H1 (cell line): ENCODE measurements at regions not wholly inside any gene's neighbourhood (a gene's known extent, or its start where the extent isn't known, plus 50 kb on each side); places are given as distances from the start of the nearest gene placed in this dataset.

ENCODE experiments used
- CTCF ChIA-PET: fragments of 300-600 bp; sonication (Branson Sonifier 250); formaldehyde crosslinking; loops from one replicate; lab custom pipeline; 2021; ENCODE audit not compliant: partially characterized antibody; lab: Charles Lee
- POLR2A ChIA-PET: fragments of 300-600 bp; sonication (Branson Sonifier 250); formaldehyde crosslinking; loops from one replicate; lab custom pipeline; 2021; ENCODE audit warnings: inconsistent platforms; ENCODE audit not compliant: partially characterized antibody; lab: Charles Lee
- DNase-seq, 2 experiments: peaks; one replicate each; pipeline versions ENCODE4 v3.0.0 to v3.0.0-alpha.2; 2010 to 2022; ENCODE audit warnings: low spot score in 2 of 2, low read depth in 1 of 2, mixed read lengths in 1 of 2
- FAIRE-seq: peaks from 2 replicates; lab custom pipeline; 2011; peaks lifted over from hg19 to GRCh38; lab: Jason Lieb, UNC
- H2AFZ ChIP-seq: 2 replicates; pipeline ENCODE4 v1.8.1; 2012; ENCODE audit warnings: low read length, inconsistent platforms
- H2AK5ac ChIP-seq: 2 replicates; pipeline ENCODE4 v1.6.1; 2013; ENCODE audit warnings: low read depth, low read length
- H2BK120ac ChIP-seq: replicated peaks from 2 replicates; pipeline ENCODE3; 2013; ENCODE audit warnings: low read depth, low read length, inconsistent platforms
- H2BK12ac ChIP-seq: 2 replicates; pipeline ENCODE4 v1.6.1; 2013; ENCODE audit warnings: low read depth, low read length
- H2BK15ac ChIP-seq: 2 replicates; pipeline ENCODE4 v1.6.1; 2013; ENCODE audit warnings: low read length
- H2BK20ac ChIP-seq: 2 replicates; pipeline ENCODE4 v1.6.1; 2013; ENCODE audit warnings: low read length
- H2BK5ac ChIP-seq: 2 replicates; pipeline ENCODE4 v1.6.1; 2013; ENCODE audit warnings: low read depth, low read length
- H3K14ac ChIP-seq: 2 replicates; pipeline ENCODE4 v1.6.1; 2013; ENCODE audit warnings: inconsistent platforms; ENCODE audit not compliant: insufficient read length
- H3K18ac ChIP-seq: 2 replicates; pipeline ENCODE4 v1.6.1; 2013; ENCODE audit warnings: low read length; ENCODE audit errors: extremely low read depth
- H3K23ac ChIP-seq: 2 replicates; pipeline ENCODE4 v1.6.1; 2013; ENCODE audit warnings: inconsistent platforms; ENCODE audit not compliant: insufficient read length
- H3K23me2 ChIP-seq: 2 replicates; pipeline ENCODE4 v1.6.1; 2013; ENCODE audit warnings: low read depth, low read length
- H3K27ac ChIP-seq: 2 replicates; pipeline ENCODE4 v1.6.1; 2011; ENCODE audit warnings: low read depth, low read length, inconsistent platforms
- H3K27me3 ChIP-seq, 4 experiments: replicated peaks in 1 of 4; 1 replicate in 1 of 4; 2 replicates in 3 of 4; pipeline versions ENCODE4 v1.6.1 to v1.8.1; 2011 to 2013; ENCODE audit warnings: low read length in 3 of 4, mild to moderate bottlenecking in 3 of 4, inconsistent platforms in 2 of 4, mixed read lengths in 2 of 4, moderate library complexity in 1 of 4; ENCODE audit not compliant: control insufficient read depth in 3 of 4, insufficient read depth in 3 of 4; ENCODE audit errors: extremely low read depth in 1 of 4
- H3K36me3 ChIP-seq, 4 experiments: 2 replicates each; pipeline versions ENCODE4 v1.6.1 to v1.8.1; 2011 to 2013; ENCODE audit warnings: mild to moderate bottlenecking in 4 of 4, low read length in 3 of 4, moderate library complexity in 2 of 4, control low read depth in 1 of 4, inconsistent platforms in 1 of 4; ENCODE audit not compliant: insufficient read depth in 4 of 4, control insufficient read depth in 2 of 4
- H3K4ac ChIP-seq: replicated peaks from 2 replicates; pipeline ENCODE3; 2013; ENCODE audit warnings: low read length, low read depth, mixed read lengths, inconsistent platforms; ENCODE audit not compliant: insufficient read length
- H3K4me1 ChIP-seq, 4 experiments: replicated peaks in 1 of 4; 1 replicate in 1 of 4; 2 replicates in 3 of 4; pipeline versions ENCODE4 v1.6.1 to v1.8.1; 2011 to 2013; ENCODE audit warnings: low read length in 3 of 4, inconsistent platforms in 2 of 4, mixed read lengths in 1 of 4; ENCODE audit not compliant: insufficient read depth in 4 of 4, control insufficient read depth in 3 of 4
- H3K4me2 ChIP-seq, 2 experiments: 2 replicates each; pipeline versions ENCODE4 v1.6.1 to v1.8.1; 2011 to 2013; ENCODE audit warnings: low read depth in 2 of 2, low read length in 2 of 2, control low read depth in 1 of 2, inconsistent platforms in 1 of 2, mild to moderate bottlenecking in 1 of 2; ENCODE audit not compliant: insufficient read depth in 1 of 2
- H3K4me3 ChIP-seq, 4 experiments: fragments of 200-600, 300-600 bp in 1 of 4; sonication (generic), shearing (Covaris generic), sonication (Bioruptor Twin) in 1 of 4; 2 replicates each; pipeline versions ENCODE4 v1.5.1 to v1.8.1; 2011 to 2016; ENCODE audit warnings: low read length in 4 of 4, low read depth in 3 of 4, control low read depth in 2 of 4, inconsistent platforms in 2 of 4, mild to moderate bottlenecking in 2 of 4, mixed read lengths in 1 of 4, moderate library complexity in 1 of 4; ENCODE audit not compliant: insufficient read depth in 2 of 4; ENCODE audit errors: extremely low read depth in 1 of 4
- H3K56ac ChIP-seq: replicated peaks from 2 replicates; pipeline ENCODE3; 2013; ENCODE audit warnings: low read depth, mild to moderate bottlenecking, mixed read lengths, low read length, inconsistent platforms; ENCODE audit not compliant: insufficient read length
- H3K79me1 ChIP-seq: 2 replicates; pipeline ENCODE4 v1.6.1; 2013; ENCODE audit warnings: low read depth, low read length, control low read depth
- H3K79me2 ChIP-seq, 2 experiments: 2 replicates each; pipeline versions ENCODE4 v1.6.1 to v1.8.1; 2012 to 2013; ENCODE audit warnings: low read length in 2 of 2, mild to moderate bottlenecking in 2 of 2, inconsistent platforms in 1 of 2; ENCODE audit not compliant: insufficient read depth in 2 of 2, control insufficient read depth in 1 of 2
- H3K9ac ChIP-seq, 4 experiments: replicated peaks in 1 of 4; 1 replicate in 1 of 4; 2 replicates in 3 of 4; pipeline versions ENCODE4 v1.6.1 to v1.8.1; 2011 to 2013; ENCODE audit warnings: low read depth in 3 of 4, low read length in 3 of 4, control low read depth in 2 of 4, mild to moderate bottlenecking in 2 of 4, moderate library complexity in 2 of 4, inconsistent platforms in 1 of 4; ENCODE audit errors: extremely low read depth in 1 of 4
- H3K9me3 ChIP-seq, 2 experiments: 2 replicates each; pipeline versions ENCODE4 v1.6.1 to v1.8.1; 2012 to 2013; ENCODE audit warnings: mild to moderate bottlenecking in 2 of 2, moderate library complexity in 2 of 2, control low read depth in 1 of 2, inconsistent platforms in 1 of 2, low read depth in 1 of 2, low read length in 1 of 2, mixed read lengths in 1 of 2; ENCODE audit not compliant: insufficient read depth in 2 of 2
- H4K20me1 ChIP-seq, 2 experiments: replicated peaks in 1 of 2; 2 replicates each; pipeline versions ENCODE3 to v1.8.1; 2011 to 2013; ENCODE audit warnings: inconsistent platforms in 2 of 2, low read length in 2 of 2, mild to moderate bottlenecking in 1 of 2; ENCODE audit not compliant: insufficient read depth in 2 of 2, control insufficient read depth in 1 of 2
- H4K5ac ChIP-seq: 2 replicates; pipeline ENCODE4 v1.6.1; 2013; ENCODE audit warnings: low read length, low read depth, mixed read lengths, inconsistent platforms; ENCODE audit not compliant: insufficient read length
- H4K8ac ChIP-seq: 2 replicates; pipeline ENCODE4 v1.8.0; 2013; ENCODE audit warnings: mild to moderate bottlenecking, moderate library complexity, low read length, inconsistent platforms; ENCODE audit not compliant: insufficient read depth; ENCODE audit errors: extremely low read depth
- H4K91ac ChIP-seq: replicated peaks from 2 replicates; pipeline ENCODE3; 2013; ENCODE audit warnings: low read length, mixed read lengths, inconsistent platforms; ENCODE audit not compliant: insufficient read length
- ATF2 ChIP-seq: IDR thresholded peaks from 2 replicates; pipeline ENCODE4 v1.6.1; 2012; ENCODE audit warnings: low read length, inconsistent platforms
- BRCA1 ChIP-seq: IDR thresholded peaks from 2 replicates; pipeline ENCODE4 v1.6.1; 2012; ENCODE audit warnings: low read depth, low read length, improper control_type of control experiment
- HDAC2 ChIP-seq, 2 experiments: fragments of 300-600 bp in 1 of 2; sonication (generic) in 1 of 2; IDR thresholded peaks; 2 replicates each; pipeline ENCODE4 v1.6.1; 2011 to 2012; ENCODE audit warnings: low read depth in 2 of 2, low read length in 2 of 2, mild to moderate bottlenecking in 2 of 2, moderate library complexity in 2 of 2, borderline replicate concordance in 1 of 2, inconsistent platforms in 1 of 2
- KDM1A ChIP-seq: fragments of 200-600, 300-600 bp; sonication (generic); IDR thresholded peaks from 2 replicates; pipeline ENCODE4 v1.7.1; 2016; ENCODE audit warnings: mild to moderate bottlenecking, low read length, borderline replicate concordance
- SIRT6 ChIP-seq: IDR thresholded peaks from one replicate; pipeline ENCODE4 v1.7.1; 2012; ENCODE audit warnings: low read length, inconsistent platforms
- SRF ChIP-seq: IDR thresholded peaks from 2 replicates; pipeline ENCODE4 v1.6.1; 2011; ENCODE audit warnings: mild to moderate bottlenecking, low read depth, low read length, moderate library complexity
- TCF12 ChIP-seq: IDR thresholded peaks from 2 replicates; pipeline ENCODE4 v1.6.1; 2011; ENCODE audit warnings: low read depth, mild to moderate bottlenecking, low read length
- WGBS, 2 experiments: shearing (Covaris generic) in 1 of 2; methylation state at CpG; one replicate each; pipeline versions ENCODE4 v1.1.6 to v1.1.7; 2013 to 2015; ENCODE audit warnings: low lambda C conversion rate in 2 of 2, mixed read lengths in 2 of 2, inconsistent platforms in 1 of 2, low coverage in 1 of 2, missing lambda C conversion rate in 1 of 2; ENCODE audit not compliant: insufficient replicate concordance in 2 of 2, insufficient coverage in 1 of 2, insufficient read length in 1 of 2; ENCODE audit errors: extremely low coverage in 1 of 2, missing lambda C conversion rate in 1 of 2; 5-methylcytosine and 5-hydroxymethylcytosine counted together
- TF ChIP-seq, protein P1 (sequence below): IDR thresholded peaks from 2 replicates; pipeline ENCODE4 v1.6.1; 2012; ENCODE audit warnings: inconsistent platforms

DNA sequence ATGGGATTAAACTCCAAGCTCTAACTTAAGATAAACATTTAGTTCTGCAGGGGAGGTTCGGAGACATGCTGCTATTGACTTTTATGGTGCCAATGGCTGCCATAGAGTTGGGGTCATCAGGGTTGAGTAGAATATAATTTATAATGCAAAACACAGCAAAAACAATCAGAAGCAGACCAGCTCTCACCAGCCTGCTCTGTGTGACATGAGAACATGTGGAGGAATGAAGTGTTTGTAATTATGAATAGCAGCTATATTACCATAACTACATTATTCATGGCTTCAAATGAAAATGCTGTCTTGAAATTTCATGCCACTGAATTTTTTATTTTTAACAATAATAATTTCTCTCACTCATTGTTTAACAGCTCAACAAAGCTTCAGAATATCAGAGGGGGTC is 645.6 kb upstream of the CDH8 start:
- no peak overlapping the region for H4K8ac ChIP-seq
- H3K79me2 ChIP-seq = no peaks in the 10 kb centered on the region
- H2BK5ac ChIP-seq = no peak overlapping the region
- no peaks in the 10 kb centered on the region for H3K79me1 ChIP-seq
- FAIRE-seq (no peak), DNase-seq (no peak)
- H2BK12ac ChIP-seq = no peak overlapping the region
- no peaks in the 10 kb centered on the region for H3K4me1 ChIP-seq
- H4K5ac ChIP-seq = no peak overlapping the region
- H3K9ac ChIP-seq = no peak overlapping the region
- no peak overlapping the region for H3K23ac ChIP-seq
- no peaks in the 10 kb centered on the region for H3K27me3 ChIP-seq
- no peaks in the 10 kb centered on the region for H3K36me3 ChIP-seq
- H3K4ac ChIP-seq = no peak overlapping the region
- no peak overlapping the region for H3K27ac ChIP-seq
- no peaks in the 10 kb centered on the region for H3K9me3 ChIP-seq
- no peak overlapping the region for H4K91ac ChIP-seq
- peak overlapping the region; percentile 58; the same call in 1 of the 2 replicates for H2AFZ ChIP-seq
- 95% methylated on average over 1 of the region's 1 CpG; no CpG with 5 or more reads in 1 of the 2 experiments for WGBS, 2 experiments
- no peak overlapping the region for H2BK20ac ChIP-seq
- no peak overlapping the region for H2BK120ac ChIP-seq
- H3K4me2 ChIP-seq = no peak overlapping the region
- H4K20me1 ChIP-seq = no peaks in the 10 kb centered on the region
- no peak overlapping the region for H3K14ac ChIP-seq
- POLR2A ChIA-PET = no interaction called here
- H2AK5ac ChIP-seq = no peak overlapping the region
- no peak overlapping the region for H2BK15ac ChIP-seq
- H3K56ac ChIP-seq = no peak overlapping the region
- no peak overlapping the region for H3K4me3 ChIP-seq
- no peak overlapping the region for H3K18ac ChIP-seq
- no peaks in the 10 kb centered on the region for H3K23me2 ChIP-seq
- CTCF ChIA-PET = interaction anchor here (0.7 to 1.5 kb wide), 5 partner anchors 15 to 322 kb away, joined by 3 to 5 read pairs (median 3); no protein-coding TSS in a partner anchor
- TF ChIP-seq TCF12 (no peak), ATF2 (no peak), HDAC2 (IDR thresholded peaks at IDR 0.05; ENCODE audit: borderline replicate concordance in 1 of 2, low read depth in 2 of 2, low read length in 2 of 2) (no peak), BRCA1 (no peak), SRF (no peak), SIRT6 (no peak), KDM1A (no peak)
- TF ChIP-seq, protein P1, sequence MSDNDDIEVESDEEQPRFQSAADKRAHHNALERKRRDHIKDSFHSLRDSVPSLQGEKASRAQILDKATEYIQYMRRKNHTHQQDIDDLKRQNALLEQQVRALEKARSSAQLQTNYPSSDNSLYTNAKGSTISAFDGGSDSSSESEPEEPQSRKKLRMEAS = no peak
